Activated T-cell treated with anti-CD3 and anti-CD28 coated beads, Interleukin-2, amount 50 U/mL, for 72 hours (primary cell): ENCODE measurements at regions not wholly inside any gene's neighbourhood (a gene's known extent, or its start where the extent isn't known, plus 50 kb on each side); places are given as distances from the start of the nearest gene placed in this dataset.
A peak's percentile ranks its signal among the peaks of the same experiment; 100 is the strongest.

ENCODE experiments used
- ATAC-seq, 2 donors: fragments of 150-1000 bp; cut with Tn5 transposase; replicated peaks in 1 of 2; 2 replicates each; pipeline ENCODE4 v1.10.0; 2021; ENCODE audit warnings: moderate library complexity in 2 of 2, mild to moderate bottlenecking in 1 of 2
- DNase-seq, 2 donors: peaks; one replicate each; pipeline ENCODE4 v3.0.0; 2021 to 2022; ENCODE audit warnings: mixed read lengths in 1 of 2
- H3K27ac Mint-ChIP-seq: one replicate; pipeline ENCODE4 v1.8.0; 2022; ENCODE audit warnings: mild to moderate bottlenecking, moderate library complexity, mixed read lengths
- H3K27me3 Mint-ChIP-seq: one replicate; pipeline ENCODE4 v1.8.0; 2022; ENCODE audit warnings: low read depth, mixed read lengths
- H3K36me3 Mint-ChIP-seq, 2 donors: one replicate each; pipeline ENCODE4 v1.8.0; 2022; ENCODE audit warnings: mixed read lengths in 2 of 2, mild to moderate bottlenecking in 1 of 2; ENCODE audit not compliant: insufficient read depth in 2 of 2
- H3K4me1 Mint-ChIP-seq: one replicate; pipeline ENCODE4 v1.8.0; 2022; ENCODE audit warnings: low read depth, mixed read lengths
- H3K4me3 Mint-ChIP-seq, 2 donors: one replicate each; pipeline ENCODE4 v1.8.0; 2022; ENCODE audit warnings: mild to moderate bottlenecking in 2 of 2, mixed read lengths in 2 of 2, moderate library complexity in 2 of 2
- H3K9me3 Mint-ChIP-seq, 2 donors: one replicate each; pipeline ENCODE4 v1.8.0; 2022; ENCODE audit warnings: mixed read lengths in 2 of 2

DNA sequence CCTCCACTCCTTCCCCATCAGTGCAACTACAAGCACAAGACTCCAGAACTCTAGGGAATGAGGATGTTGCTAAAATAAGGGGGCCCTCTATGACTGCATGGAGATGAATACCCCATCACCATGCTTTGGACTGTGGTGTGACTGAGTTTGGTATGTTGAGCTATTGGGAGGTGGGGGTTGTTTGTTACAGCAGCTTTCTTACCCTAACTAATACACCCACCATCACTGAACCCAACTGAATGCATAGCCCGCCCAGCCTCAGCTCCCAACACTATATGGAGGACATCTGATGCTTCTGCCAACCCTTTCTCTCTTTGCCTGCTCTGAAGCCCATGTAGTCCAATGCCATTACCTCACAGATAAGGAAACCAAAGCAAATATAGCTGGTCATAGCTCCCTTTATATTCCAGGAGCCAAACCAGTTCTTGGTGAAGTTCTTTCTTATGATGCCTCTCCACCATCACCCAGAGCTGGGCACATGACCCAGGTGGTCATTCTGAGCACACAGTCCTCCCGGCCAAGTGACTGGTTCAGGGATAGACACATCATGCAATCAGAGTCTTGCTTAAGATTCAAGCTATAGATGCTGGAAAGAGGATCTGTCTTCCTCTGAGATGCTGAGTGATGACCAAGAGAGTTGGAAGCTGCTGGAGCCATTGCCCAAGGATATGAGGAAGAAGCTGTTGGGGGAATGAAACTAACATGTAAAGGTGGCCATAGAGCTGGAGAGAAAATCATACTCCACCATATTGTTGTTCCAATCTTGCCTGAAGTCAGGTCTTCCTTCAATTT lies 155.6 kb upstream of the HAAO start:
- H3K36me3 Mint-ChIP-seq = no peaks in the 10 kb centered on the region
- no peaks in the 10 kb centered on the region for H3K9me3 Mint-ChIP-seq
- DNase-seq (no peak), ATAC-seq (no peak)
- H3K4me1 Mint-ChIP-seq = peaks cover 10% of the 10 kb centered on the region
- no peaks in the 10 kb centered on the region for H3K27me3 Mint-ChIP-seq
- no peak overlapping the region for H3K27ac Mint-ChIP-seq
- H3K4me3 Mint-ChIP-seq = no peak overlapping the region

DNA sequence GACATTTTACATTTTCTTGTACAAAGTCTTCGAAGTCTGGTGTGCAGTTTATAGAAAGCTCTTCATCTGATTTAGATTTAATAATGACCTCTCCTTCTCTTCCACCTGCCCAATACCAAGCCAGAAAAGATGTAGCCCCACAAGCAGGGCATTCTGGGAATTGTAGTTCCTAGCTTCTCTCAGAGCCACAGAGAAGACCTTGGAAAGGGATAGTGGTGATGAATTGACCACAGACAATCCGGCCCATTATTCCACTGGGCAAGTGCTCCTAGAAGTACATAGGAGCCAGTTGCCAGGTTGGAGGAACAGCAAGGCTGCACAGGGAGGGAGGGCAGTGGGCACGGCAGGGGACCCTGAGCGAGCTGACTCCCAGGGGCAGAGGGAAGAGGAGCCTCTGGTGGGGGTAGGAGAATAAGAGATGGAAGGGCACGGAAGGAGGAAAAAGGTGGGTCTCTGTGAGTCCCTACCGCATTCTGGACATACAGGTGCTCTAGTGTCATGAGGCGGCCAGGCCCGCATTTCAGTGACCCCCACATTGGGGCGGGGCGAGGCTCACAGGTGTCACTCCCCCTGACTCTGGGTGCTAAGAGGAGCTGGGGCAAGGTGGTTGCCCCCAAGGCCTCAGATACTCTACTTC lies 152.5 kb upstream of the HAAO start:
- H3K9me3 Mint-ChIP-seq = no peaks in the 10 kb centered on the region
- DNase-seq = no peak
- no peak overlapping the region for H3K27ac Mint-ChIP-seq
- no peak for ATAC-seq
- H3K36me3 Mint-ChIP-seq = no peaks in the 10 kb centered on the region
- peaks cover 4% of the 10 kb centered on the region for H3K4me1 Mint-ChIP-seq
- H3K4me3 Mint-ChIP-seq = no peak overlapping the region
- no peaks in the 10 kb centered on the region for H3K27me3 Mint-ChIP-seq

DNA sequence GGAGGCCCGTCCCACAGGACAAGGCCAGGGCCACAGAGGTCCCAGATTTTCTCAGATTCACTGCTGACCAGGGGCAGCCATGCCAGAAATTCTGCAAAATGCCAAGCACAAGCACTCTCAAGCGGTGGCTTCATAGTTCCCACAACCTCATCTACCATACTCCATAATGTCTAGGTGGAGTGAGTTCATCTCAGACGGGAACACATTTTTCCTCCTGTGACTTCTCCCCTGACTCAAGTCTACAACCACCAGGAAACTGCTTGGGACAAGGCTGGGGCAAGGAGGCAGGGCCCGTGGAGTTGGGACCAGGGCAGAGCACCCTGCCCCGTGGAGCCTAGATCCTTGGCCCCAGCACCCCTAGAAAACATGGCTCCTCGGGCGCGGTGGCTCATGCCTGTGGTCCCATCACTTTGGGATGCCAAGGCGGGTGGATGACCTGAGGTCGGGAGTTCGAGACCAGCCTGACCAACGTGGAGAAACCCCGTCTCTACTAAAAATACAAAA lies 150.7 kb upstream of the HAAO start:
- H3K4me3 Mint-ChIP-seq = no peak overlapping the region
- no peaks in the 10 kb centered on the region for H3K9me3 Mint-ChIP-seq
- DNase-seq (no peak), ATAC-seq (no peak)
- H3K36me3 Mint-ChIP-seq = no peaks in the 10 kb centered on the region
- H3K4me1 Mint-ChIP-seq = peaks cover 4% of the 10 kb centered on the region
- no peaks in the 10 kb centered on the region for H3K27me3 Mint-ChIP-seq
- H3K27ac Mint-ChIP-seq = no peak overlapping the region

DNA sequence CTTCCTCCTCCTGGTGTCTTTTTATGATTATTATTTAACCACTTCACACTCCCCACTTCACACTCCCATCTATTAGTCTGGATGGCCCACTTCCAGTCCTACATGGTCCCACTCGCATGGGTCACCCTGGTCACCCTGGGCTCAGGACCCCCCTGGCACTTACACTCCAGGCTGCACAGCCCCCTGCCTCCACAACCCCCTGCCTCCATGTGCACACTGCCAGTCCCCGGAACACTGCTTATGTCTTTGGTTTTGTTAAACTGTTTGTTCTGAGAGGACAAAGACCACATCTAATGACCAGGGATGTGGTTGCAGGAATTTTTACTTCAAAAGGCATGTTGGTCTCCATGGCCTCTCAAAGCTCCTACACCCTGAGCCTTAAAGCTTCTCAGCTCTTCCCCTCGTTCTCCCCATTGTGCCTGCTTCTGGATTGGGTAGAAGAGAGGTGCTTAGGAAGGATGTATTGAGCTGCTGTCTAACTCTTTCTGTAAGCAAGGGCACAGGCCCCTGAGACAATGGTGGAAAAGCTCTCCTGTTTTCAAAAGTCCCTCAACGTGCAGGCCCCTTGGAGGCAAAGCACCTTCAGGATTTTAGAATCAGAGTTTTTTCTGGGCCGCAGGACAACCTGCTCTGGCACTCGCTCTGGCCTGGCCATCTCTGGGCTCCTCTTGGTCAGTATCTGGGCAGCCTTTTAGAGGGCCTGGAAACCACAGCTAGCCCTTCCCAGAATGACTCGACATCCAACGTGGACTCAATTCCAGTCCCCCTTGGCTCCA lies 150.0 kb upstream of the HAAO start:
- H3K4me1 Mint-ChIP-seq = peaks cover 4% of the 10 kb centered on the region
- no peak overlapping the region for H3K27ac Mint-ChIP-seq
- no peak for ATAC-seq
- DNase-seq = no peak
- H3K27me3 Mint-ChIP-seq = no peaks in the 10 kb centered on the region
- H3K9me3 Mint-ChIP-seq = no peaks in the 10 kb centered on the region
- no peaks in the 10 kb centered on the region for H3K36me3 Mint-ChIP-seq
- H3K4me3 Mint-ChIP-seq = no peak overlapping the region

DNA sequence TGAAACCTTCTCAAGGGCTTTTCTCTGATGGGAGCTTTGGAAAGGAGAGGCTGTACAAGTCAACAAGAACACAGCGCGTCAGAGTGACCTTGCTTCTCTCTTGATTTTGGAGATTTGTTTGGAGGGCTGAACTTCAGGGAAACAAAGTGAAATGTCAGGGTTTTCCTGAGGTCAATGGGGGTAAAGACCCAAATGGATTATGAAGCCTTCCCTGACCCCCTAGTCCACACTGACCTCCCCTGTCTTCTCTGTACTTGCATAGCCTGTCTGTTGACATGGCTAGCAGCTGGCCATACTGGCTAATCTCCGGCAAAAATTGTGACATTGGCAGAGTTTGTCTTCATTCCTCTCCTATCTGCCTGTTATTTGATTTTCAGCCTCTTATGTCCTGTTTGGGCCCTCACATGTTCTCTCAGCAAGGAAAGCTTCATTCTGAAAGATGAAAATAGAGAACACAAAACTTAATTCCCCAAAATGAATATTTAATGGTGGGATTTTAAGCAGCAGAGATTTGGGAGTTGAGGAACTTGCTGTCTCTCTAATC lies 149.3 kb upstream of the HAAO start:
- Mint-ChIP-seq H3K36me3 (no peaks in the 10 kb centered on the region), H3K27me3 (no peaks in the 10 kb centered on the region), H3K4me3 (no peak overlapping the region), H3K4me1 (no peaks in the 10 kb centered on the region), H3K9me3 (no peaks in the 10 kb centered on the region), H3K27ac (no peak overlapping the region)
- DNase-seq (no peak), ATAC-seq (no peak)

DNA sequence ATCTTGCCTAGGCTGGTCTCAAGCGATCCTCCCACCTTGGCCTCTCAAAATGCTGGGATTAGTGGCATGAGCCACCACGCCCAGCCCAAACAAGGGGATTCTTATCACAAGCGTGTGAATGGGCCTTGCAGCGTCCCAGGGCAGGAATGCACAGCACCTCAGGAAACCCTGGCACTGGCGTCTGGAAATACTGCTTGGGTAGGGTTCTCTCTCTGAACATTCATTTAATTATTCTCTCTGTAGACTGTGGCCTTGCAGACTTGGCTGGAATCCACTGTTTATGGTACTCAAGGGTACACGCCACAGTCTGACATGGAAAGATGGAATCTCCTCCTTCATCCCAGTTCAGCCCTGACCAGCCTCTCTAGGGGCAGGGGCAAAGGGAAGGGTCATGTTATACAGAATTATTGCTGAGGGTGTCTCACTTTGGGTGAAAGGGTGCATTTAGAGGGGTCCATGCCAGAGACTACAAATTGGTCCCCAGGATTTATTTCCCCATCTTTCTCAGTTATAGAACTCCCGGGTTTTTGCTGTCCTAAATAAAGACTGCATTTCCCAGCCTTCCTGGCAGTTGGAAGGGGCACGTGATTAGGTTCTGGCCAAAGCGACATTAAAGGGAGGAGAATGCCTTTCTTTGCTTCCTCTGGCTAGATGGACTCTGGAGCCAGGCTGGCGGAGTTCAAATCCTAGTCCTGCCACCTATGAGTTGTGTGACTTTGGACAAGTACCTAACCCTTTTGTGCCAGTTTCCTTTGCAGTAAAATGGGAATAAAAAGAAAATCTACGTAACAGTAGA lies 147.2 kb upstream of the HAAO start:
- Mint-ChIP-seq H3K4me1 (peaks cover 11% of the 10 kb centered on the region), H3K27me3 (no peaks in the 10 kb centered on the region), H3K4me3 (no peak overlapping the region), H3K36me3 (no peaks in the 10 kb centered on the region), H3K9me3 (no peaks in the 10 kb centered on the region), H3K27ac (no peak overlapping the region)
- DNase-seq (no peak), ATAC-seq (no peak)

DNA sequence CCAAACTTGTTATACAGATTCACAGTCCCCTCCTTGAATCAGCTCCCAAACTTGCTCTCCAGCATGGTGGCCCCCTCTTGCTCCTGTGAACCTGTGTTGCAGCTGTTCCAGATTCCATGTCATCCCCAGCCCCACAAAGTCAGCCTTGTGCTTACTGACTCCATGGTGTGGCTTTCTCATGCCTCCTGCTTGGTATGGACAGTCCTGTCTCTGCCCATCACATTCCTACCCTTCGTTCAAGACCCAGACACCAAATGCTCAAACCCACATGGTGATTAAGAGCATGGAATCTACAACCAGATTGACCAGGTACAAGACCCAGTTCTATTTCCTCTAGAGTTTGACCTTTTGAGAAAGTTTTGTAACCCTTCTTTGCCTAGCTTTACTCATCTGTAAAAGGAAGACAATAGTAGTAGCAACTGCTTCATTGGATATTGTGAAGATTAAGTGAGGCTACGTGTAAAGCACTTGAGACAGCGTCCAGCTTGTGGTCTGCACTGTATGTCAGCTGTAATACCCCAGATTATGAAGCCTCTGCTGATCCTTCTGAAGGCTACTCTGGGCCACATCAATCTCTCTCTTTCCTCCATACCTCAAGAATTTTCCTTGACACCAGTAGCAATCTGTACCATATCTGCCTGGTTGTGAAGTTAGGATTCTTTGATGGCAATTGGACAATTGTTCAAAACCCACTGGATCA lies 146.4 kb upstream of the HAAO start:
- Mint-ChIP-seq H3K27me3 (no peaks in the 10 kb centered on the region), H3K4me1 (peaks cover 11% of the 10 kb centered on the region), H3K27ac (no peak overlapping the region), H3K36me3 (no peaks in the 10 kb centered on the region), H3K9me3 (no peaks in the 10 kb centered on the region), H3K4me3 (no peak overlapping the region)
- no peak for DNase-seq
- no peak for ATAC-seq

DNA sequence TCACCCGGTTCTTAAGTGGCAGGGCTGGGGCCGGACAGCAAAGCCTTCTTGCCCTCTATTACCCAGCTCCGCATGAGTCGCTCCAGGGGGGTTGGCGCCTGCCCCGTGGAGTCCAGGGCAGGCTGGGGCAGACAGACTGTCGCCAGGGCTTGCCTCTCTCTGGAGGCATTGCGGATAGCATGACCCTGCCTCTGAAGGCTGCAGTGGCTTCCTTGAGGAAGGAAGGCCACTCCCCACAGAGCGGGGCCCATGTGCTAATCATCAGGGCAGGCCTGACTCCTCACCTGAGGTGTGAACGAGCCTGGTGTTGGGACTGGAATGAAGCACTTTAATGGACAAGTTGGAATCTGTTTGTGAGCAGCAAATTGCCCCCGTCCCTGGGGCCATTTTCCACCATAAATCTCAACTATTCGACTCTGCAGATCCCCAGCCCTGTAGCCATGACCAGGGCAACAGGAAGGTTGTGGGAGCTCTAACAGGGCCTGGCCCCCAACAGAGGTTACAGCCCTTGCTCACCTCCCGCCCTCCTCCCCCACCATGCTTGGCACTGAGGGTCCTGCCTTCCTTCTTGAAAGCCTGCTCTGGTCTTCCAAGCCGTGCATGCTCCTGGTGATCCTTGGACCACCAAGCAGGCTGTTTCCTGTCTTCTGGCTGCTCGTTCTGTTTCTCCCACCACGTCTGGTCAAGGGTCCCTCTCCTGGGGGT lies 144.9 kb upstream of the HAAO start:
- Mint-ChIP-seq H3K9me3 (no peaks in the 10 kb centered on the region), H3K36me3 (no peaks in the 10 kb centered on the region), H3K27me3 (no peaks in the 10 kb centered on the region), H3K4me3 (no peak overlapping the region), H3K27ac (no peak overlapping the region), H3K4me1 (peaks cover 11% of the 10 kb centered on the region)
- no peak for ATAC-seq
- DNase-seq = no peak

DNA sequence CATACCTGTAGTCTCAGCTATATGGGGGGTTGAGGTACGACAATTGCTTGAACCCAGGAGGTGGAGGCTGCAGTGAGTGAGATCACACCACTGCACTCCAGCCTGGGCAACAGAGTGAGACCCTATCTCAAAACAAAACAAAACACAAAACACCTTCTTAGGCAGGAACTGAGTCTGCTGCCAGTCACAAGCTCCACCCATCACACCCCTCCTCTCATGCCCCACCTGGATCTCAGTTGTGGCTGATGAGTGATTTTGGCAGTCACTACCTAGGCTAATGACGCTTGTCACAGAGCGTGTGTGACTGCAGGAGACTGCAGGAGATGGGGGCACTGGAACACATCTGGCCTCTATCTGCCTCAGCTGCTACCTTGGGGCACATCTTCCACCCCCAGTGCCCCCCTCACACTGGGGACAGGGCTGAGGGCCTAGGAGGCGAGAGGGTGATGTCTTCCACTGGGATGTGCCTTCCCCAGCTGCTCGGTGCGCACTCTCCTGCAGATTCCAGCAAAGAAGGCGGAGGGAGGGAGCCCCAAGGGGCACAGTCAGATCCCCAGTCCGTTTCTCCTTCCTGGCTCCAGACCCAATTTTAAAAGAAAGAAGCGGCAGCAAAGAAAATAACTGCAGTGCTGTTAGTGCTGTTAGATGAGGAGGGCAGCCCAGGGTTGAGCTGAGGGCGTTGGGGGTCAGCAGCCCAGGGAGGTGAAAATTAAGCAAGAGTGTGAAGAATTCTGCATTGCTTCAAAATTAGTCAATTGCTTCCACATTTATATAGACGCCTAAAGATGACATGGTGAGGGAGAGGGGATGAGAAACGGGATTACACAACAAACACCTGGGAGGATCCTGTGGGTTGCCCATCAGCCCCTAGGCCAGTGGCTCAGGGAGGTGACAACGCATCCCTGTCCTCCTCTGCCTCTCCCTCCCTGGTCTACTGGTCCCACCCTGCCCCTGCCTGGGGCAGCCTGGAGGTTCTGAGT lies 143.6 kb upstream of the HAAO start:
- no peaks in the 10 kb centered on the region for H3K27me3 Mint-ChIP-seq
- peak; percentile 97 for ATAC-seq
- no peak overlapping the region for H3K27ac Mint-ChIP-seq
- peaks cover 11% of the 10 kb centered on the region for H3K4me1 Mint-ChIP-seq
- no peaks in the 10 kb centered on the region for H3K9me3 Mint-ChIP-seq
- H3K36me3 Mint-ChIP-seq = no peaks in the 10 kb centered on the region
- peak; percentile 46 to 62 for DNase-seq
- no peak overlapping the region for H3K4me3 Mint-ChIP-seq

DNA sequence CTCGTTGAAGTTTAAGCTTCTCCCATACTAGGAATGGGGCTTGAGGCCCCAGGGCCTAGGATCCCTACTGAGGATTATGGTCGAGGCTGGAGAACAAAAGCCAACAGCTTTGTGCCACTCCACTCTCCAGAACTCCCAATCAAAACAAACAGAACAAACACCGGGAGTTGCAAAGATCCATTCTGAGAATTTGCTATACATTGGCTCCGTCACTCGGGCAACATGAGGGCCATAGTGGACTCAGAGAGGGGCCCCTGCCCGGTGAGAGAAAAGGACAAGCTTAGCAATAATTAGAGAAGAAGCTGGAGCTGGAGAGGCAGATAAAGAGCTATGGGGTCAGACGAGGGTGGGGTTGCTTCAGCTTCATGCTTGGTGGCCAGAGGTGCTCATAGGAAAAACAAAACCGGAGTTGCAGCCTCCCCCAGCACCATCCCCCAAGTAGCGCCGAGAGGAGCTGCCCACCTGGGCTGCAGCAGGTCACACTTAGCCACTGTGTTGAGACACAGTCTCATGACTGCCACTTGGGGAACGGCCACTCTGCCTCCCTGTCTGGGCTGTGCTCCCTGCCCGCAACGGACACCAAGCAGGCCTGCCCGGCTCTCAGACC lies 142.3 kb upstream of the HAAO start:
- Mint-ChIP-seq H3K4me1 (peaks cover 11% of the 10 kb centered on the region), H3K4me3 (no peak overlapping the region), H3K9me3 (no peaks in the 10 kb centered on the region), H3K36me3 (no peaks in the 10 kb centered on the region), H3K27ac (no peak overlapping the region), H3K27me3 (no peaks in the 10 kb centered on the region)
- no peak for ATAC-seq
- no peak for DNase-seq
